ENCODE measurements at regions not wholly inside any gene's neighbourhood (a gene's known extent, or its start where the extent isn't known, plus 50 kb on each side); places are given as distances from the start of the nearest gene placed in this dataset.

- TF ChIP-seq GATA2 (IDR thresholded peaks at IDR 0.05; ENCODE audit: low read depth, low read length), result no peak
- no peak for TF ChIP-seq GATA3 (IDR thresholded peaks at IDR 0.05; ENCODE audit: low read depth, low read length)
Measured at GRCh38 chr20:53679597-53680309, 86.1 kb upstream of the ZNF217 start.
